CD14-positive monocyte (primary cell): ENCODE measurements at regions not wholly inside any gene's neighbourhood (a gene's known extent, or its start where the extent isn't known, plus 50 kb on each side); places are given as distances from the start of the nearest gene placed in this dataset.

Source experiments
- DNase-seq, 3 donors: peaks; one replicate each; pipeline ENCODE4 v3.0.0-alpha.2; 2011 to 2022
- H2AFZ ChIP-seq: 2 replicates; pipeline ENCODE4 v1.6.0; 2012; ENCODE audit warnings: mild to moderate bottlenecking, low read depth, low read length, inconsistent platforms; ENCODE audit not compliant: insufficient read depth, poor library complexity, severe bottlenecking
- H3K27ac ChIP-seq, 2 donors: 1 replicate in 1 of 2; 2 replicates in 1 of 2; pipeline ENCODE4 v1.5.1; 2012 to 2013; ENCODE audit warnings: low read length in 2 of 2, control low read depth in 1 of 2, inconsistent platforms in 1 of 2, low read depth in 1 of 2, mild to moderate bottlenecking in 1 of 2
- H3K27me3 ChIP-seq, 2 donors: one replicate each; pipeline versions ENCODE4 v1.6.0 to v1.6.1; 2011 to 2013; ENCODE audit warnings: low read length in 2 of 2; ENCODE audit not compliant: control insufficient read depth in 2 of 2, insufficient read depth in 2 of 2
- H3K36me3 ChIP-seq, 2 donors: replicated peaks in 1 of 2; 1 replicate in 1 of 2; 2 replicates in 1 of 2; pipeline versions ENCODE4 v1.5.1 to v1.6.1; 2012 to 2013; ENCODE audit warnings: low read length in 2 of 2, control low read depth in 1 of 2, inconsistent platforms in 1 of 2, mild to moderate bottlenecking in 1 of 2; ENCODE audit not compliant: insufficient read depth in 2 of 2, control insufficient read depth in 1 of 2
- H3K4me1 ChIP-seq, 2 donors: 1 replicate in 1 of 2; 2 replicates in 1 of 2; pipeline versions ENCODE4 v1.5.1 to v1.6.1; 2012 to 2013; ENCODE audit warnings: low read length in 2 of 2, control low read depth in 1 of 2, inconsistent platforms in 1 of 2, mild to moderate bottlenecking in 1 of 2, moderate library complexity in 1 of 2; ENCODE audit not compliant: insufficient read depth in 2 of 2, control insufficient read depth in 1 of 2
- H3K4me2 ChIP-seq: replicated peaks from 2 replicates; pipeline ENCODE3; 2012; ENCODE audit warnings: low read length, moderate library complexity, mild to moderate bottlenecking; ENCODE audit not compliant: poor library complexity, severe bottlenecking; ENCODE audit errors: extremely low read depth
- H3K4me3 ChIP-seq, 3 experiments: fragments of 200-600 bp in 1 of 3; sonication (generic) in 1 of 3; replicated peaks in 1 of 3; 1 replicate in 2 of 3; 2 replicates in 1 of 3; pipeline ENCODE4 v1.5.1; 2011 to 2013; ENCODE audit warnings: low read length in 3 of 3, mild to moderate bottlenecking in 3 of 3, control low read depth in 2 of 3, low read depth in 2 of 3, inconsistent platforms in 1 of 3, moderate library complexity in 1 of 3
- H3K79me2 ChIP-seq: 2 replicates; pipeline ENCODE4 v1.6.0; 2012; ENCODE audit warnings: mild to moderate bottlenecking, control low read depth, inconsistent platforms, low read length, moderate library complexity; ENCODE audit not compliant: insufficient read depth
- H3K9ac ChIP-seq: 2 replicates; pipeline ENCODE4 v1.6.0; 2017; ENCODE audit warnings: low read length, mild to moderate bottlenecking; ENCODE audit not compliant: insufficient read depth, poor library complexity, severe bottlenecking
- H3K9me3 ChIP-seq, 2 donors: replicated peaks in 1 of 2; 1 replicate in 1 of 2; 2 replicates in 1 of 2; pipeline versions ENCODE4 v1.5.1 to v1.6.1; 2012 to 2013; ENCODE audit warnings: low read length in 2 of 2, control low read depth in 1 of 2; ENCODE audit not compliant: control insufficient read depth in 1 of 2, insufficient read depth in 1 of 2
- H4K20me1 ChIP-seq: 2 replicates; pipeline ENCODE4 v1.6.0; 2012; ENCODE audit warnings: mild to moderate bottlenecking, low read length, control low read depth, moderate library complexity; ENCODE audit not compliant: insufficient read depth
- H3K27ac Mint-ChIP-seq, 7 donors: one replicate each; pipeline ENCODE4 v1.8.0; 2020; ENCODE audit warnings: mild to moderate bottlenecking in 7 of 7, mixed read lengths in 7 of 7, moderate library complexity in 6 of 7, inconsistent platforms in 2 of 7
- H3K27me3 Mint-ChIP-seq, 3 donors: one replicate each; pipeline ENCODE4 v1.8.0; 2021 to 2022; ENCODE audit warnings: low read depth in 3 of 3, mild to moderate bottlenecking in 3 of 3, mixed read lengths in 3 of 3, moderate library complexity in 3 of 3, inconsistent platforms in 1 of 3
- H3K36me3 Mint-ChIP-seq, 2 donors: one replicate each; pipeline ENCODE4 v1.8.0; 2020; ENCODE audit warnings: mixed read lengths in 2 of 2, inconsistent platforms in 1 of 2, mild to moderate bottlenecking in 1 of 2
- H3K4me1 Mint-ChIP-seq: one replicate; pipeline ENCODE4 v1.8.0; 2020; ENCODE audit warnings: mild to moderate bottlenecking, mixed read lengths
- H3K4me3 Mint-ChIP-seq, 2 donors: one replicate each; pipeline ENCODE4 v1.8.0; 2020; ENCODE audit warnings: mild to moderate bottlenecking in 2 of 2, mixed read lengths in 2 of 2, moderate library complexity in 1 of 2
- H3K9me3 Mint-ChIP-seq, 7 donors: one replicate each; pipeline ENCODE4 v1.8.0; 2020 to 2022; ENCODE audit warnings: mixed read lengths in 7 of 7, mild to moderate bottlenecking in 6 of 7, moderate library complexity in 6 of 7, inconsistent platforms in 2 of 7
- WGBS: methylation state at CpG from one replicate; pipeline ENCODE4 v1.1.5; 2013; ENCODE audit warnings: missing lambda C conversion rate; ENCODE audit not compliant: insufficient coverage; 5-methylcytosine and 5-hydroxymethylcytosine counted together
- intact Hi-C, 2 donors: fragments of 100-400 bp; cut with micrococcal nuclease; formaldehyde crosslinking; loops; one replicate each; pipeline versions ENCODE4 v1.15.0 to v1.15.1; 2023
- TF ChIP-seq, protein P1 (sequence below): fragments of 200-600 bp; IDR thresholded peaks from one replicate; pipeline ENCODE4 v1.8.0; 2022; ENCODE audit warnings: antibody characterized with exemption, mild to moderate bottlenecking

- Histone ChIP-seq H3K27me3 (no peaks in the 10 kb centered on the region), H3K79me2 (no peaks in the 10 kb centered on the region), H3K4me1 (no peaks in the 10 kb centered on the region), H4K20me1 (no peaks in the 10 kb centered on the region), H3K36me3 (no peaks in the 10 kb centered on the region), H2AFZ (no peak overlapping the region), H3K9ac (no peak overlapping the region), H3K27ac (no peak overlapping the region), H3K4me3 (no peak overlapping the region), H3K9me3 (no peaks in the 10 kb centered on the region), H3K4me2 (no peak overlapping the region)
- no peaks in the 10 kb centered on the region for H3K4me1 Mint-ChIP-seq
- intact Hi-C loops = no loop called here
- 90% methylated on average over 7 of the region's 11 CpGs for WGBS
- peaks cover 0 to 4% (median 2%) of the 10 kb centered on the region in 3 donors for H3K27me3 Mint-ChIP-seq
- H3K36me3 Mint-ChIP-seq = no peaks in the 10 kb centered on the region
- DNase-seq = no peak
- H3K4me3 Mint-ChIP-seq = no peak overlapping the region
- H3K27ac Mint-ChIP-seq = no peak overlapping the region
- peaks cover 0 to 3% (median 0%) of the 10 kb centered on the region in 7 donors for H3K9me3 Mint-ChIP-seq
- TF ChIP-seq, protein P1, sequence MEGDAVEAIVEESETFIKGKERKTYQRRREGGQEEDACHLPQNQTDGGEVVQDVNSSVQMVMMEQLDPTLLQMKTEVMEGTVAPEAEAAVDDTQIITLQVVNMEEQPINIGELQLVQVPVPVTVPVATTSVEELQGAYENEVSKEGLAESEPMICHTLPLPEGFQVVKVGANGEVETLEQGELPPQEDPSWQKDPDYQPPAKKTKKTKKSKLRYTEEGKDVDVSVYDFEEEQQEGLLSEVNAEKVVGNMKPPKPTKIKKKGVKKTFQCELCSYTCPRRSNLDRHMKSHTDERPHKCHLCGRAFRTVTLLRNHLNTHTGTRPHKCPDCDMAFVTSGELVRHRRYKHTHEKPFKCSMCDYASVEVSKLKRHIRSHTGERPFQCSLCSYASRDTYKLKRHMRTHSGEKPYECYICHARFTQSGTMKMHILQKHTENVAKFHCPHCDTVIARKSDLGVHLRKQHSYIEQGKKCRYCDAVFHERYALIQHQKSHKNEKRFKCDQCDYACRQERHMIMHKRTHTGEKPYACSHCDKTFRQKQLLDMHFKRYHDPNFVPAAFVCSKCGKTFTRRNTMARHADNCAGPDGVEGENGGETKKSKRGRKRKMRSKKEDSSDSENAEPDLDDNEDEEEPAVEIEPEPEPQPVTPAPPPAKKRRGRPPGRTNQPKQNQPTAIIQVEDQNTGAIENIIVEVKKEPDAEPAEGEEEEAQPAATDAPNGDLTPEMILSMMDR = no peak
Measured at GRCh38 chr15:91627473-91628278, 225.8 kb upstream of the SLCO3A1 start.

DNA sequence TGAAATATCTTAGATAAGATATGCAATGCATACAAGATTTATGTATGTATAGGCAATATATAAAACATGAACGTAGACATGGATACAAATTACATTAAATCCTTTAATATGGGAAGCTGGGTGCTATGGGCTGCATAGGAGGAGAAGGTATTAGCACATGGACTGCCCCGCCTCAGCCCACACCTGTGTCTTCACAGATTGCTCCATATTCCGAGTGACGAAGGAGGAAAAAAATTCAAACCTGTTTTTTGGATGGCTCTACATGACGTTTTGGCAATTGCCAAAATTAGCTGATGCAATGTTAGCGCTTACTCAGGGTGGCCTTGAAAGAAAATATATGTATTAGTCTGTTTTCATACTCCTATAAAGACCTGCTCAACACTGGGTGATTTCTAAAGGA is 223.4 kb upstream of the SLCO3A1 start:
- no peak overlapping the region for H3K9ac ChIP-seq
- no peak overlapping the region for H3K27ac Mint-ChIP-seq
- no peak overlapping the region for H2AFZ ChIP-seq
- no peaks in the 10 kb centered on the region for H3K36me3 ChIP-seq
- H3K27me3 Mint-ChIP-seq = peaks cover 0 to 3% (median 1%) of the 10 kb centered on the region in 3 donors
- no peaks in the 10 kb centered on the region for H4K20me1 ChIP-seq
- TF ChIP-seq, protein P1 = no peak
- no peaks in the 10 kb centered on the region for H3K4me1 Mint-ChIP-seq
- H3K4me3 ChIP-seq = no peak overlapping the region
- H3K9me3 Mint-ChIP-seq = peaks cover 0 to 2% (median 0%) of the 10 kb centered on the region in 7 donors
- intact Hi-C loops = no loop called here
- H3K36me3 Mint-ChIP-seq = no peaks in the 10 kb centered on the region
- H3K4me1 ChIP-seq = no peaks in the 10 kb centered on the region
- no peak overlapping the region for H3K4me3 Mint-ChIP-seq
- DNase-seq = no peak
- WGBS = 89% methylated on average over 3 of the region's 6 CpGs
- no peaks in the 10 kb centered on the region for H3K27me3 ChIP-seq
- no peaks in the 10 kb centered on the region for H3K9me3 ChIP-seq
- no peaks in the 10 kb centered on the region for H3K79me2 ChIP-seq
- H3K27ac ChIP-seq = no peak overlapping the region
- no peak overlapping the region for H3K4me2 ChIP-seq
